Osteocyte (in vitro differentiated cells): ENCODE measurements at regions not wholly inside any gene's neighbourhood (a gene's known extent, or its start where the extent isn't known, plus 50 kb on each side); places are given as distances from the start of the nearest gene placed in this dataset.
"Not testable (repeated sequence)": the region's sequence is repeated elsewhere in the genome, so short reads cannot be mapped to it uniquely, and the experiment has no call there.

ENCODE experiments used
- DNase-seq: peaks from one replicate; pipeline ENCODE4 v3.0.0; 2021; ENCODE audit warnings: mixed read lengths; ENCODE audit not compliant: unreplicated experiment; ENCODE audit errors: extremely low spot score
- H3K27ac Mint-ChIP-seq: one replicate; pipeline ENCODE4 v1.8.0; 2021; ENCODE audit warnings: mild to moderate bottlenecking, mixed read lengths; ENCODE audit not compliant: unreplicated experiment
- H3K27me3 Mint-ChIP-seq: one replicate; pipeline ENCODE4 v1.8.0; 2021; ENCODE audit warnings: mixed read lengths; ENCODE audit not compliant: unreplicated experiment
- H3K36me3 Mint-ChIP-seq: one replicate; pipeline ENCODE4 v1.8.0; 2021; ENCODE audit warnings: mixed read lengths; ENCODE audit not compliant: unreplicated experiment
- H3K4me1 Mint-ChIP-seq: one replicate; pipeline ENCODE4 v1.8.0; 2021; ENCODE audit warnings: mixed read lengths; ENCODE audit not compliant: unreplicated experiment
- H3K4me3 Mint-ChIP-seq: one replicate; pipeline ENCODE4 v1.8.0; 2021; ENCODE audit warnings: mild to moderate bottlenecking, moderate library complexity, mixed read lengths; ENCODE audit not compliant: unreplicated experiment
- H3K9me3 Mint-ChIP-seq: one replicate; pipeline ENCODE4 v1.8.0; 2021; ENCODE audit warnings: mixed read lengths; ENCODE audit not compliant: unreplicated experiment
- CTCF ChIP-seq: fragments of 200-600 bp; sonication (generic); IDR thresholded peaks from 2 replicates; pipeline ENCODE4 v1.5.0; 2021; ENCODE audit warnings: antibody characterized with exemption, mild to moderate bottlenecking, moderate library complexity

GRCh38 chr14:97143456-97143855 is 346.3 kb downstream of the VRK1 start:
- no peaks in the 10 kb centered on the region for H3K36me3 Mint-ChIP-seq
- H3K27ac Mint-ChIP-seq = no peak overlapping the region
- no peak overlapping the region for H3K4me3 Mint-ChIP-seq
- DNase-seq = no peak
- H3K9me3 Mint-ChIP-seq = peaks cover 27% of the 10 kb centered on the region
- no peak for TF ChIP-seq CTCF
- no peaks in the 10 kb centered on the region for H3K4me1 Mint-ChIP-seq
- no peaks in the 10 kb centered on the region for H3K27me3 Mint-ChIP-seq

GRCh38 chr14:97148021-97148420 is 350.8 kb downstream of the VRK1 start:
- H3K27me3 Mint-ChIP-seq, H3K27ac Mint-ChIP-seq, H3K4me3 Mint-ChIP-seq, H3K36me3 Mint-ChIP-seq, H3K4me1 Mint-ChIP-seq, DNase-seq, H3K9me3 Mint-ChIP-seq: not testable (repeated sequence)

- no peak for TF ChIP-seq CTCF
- Mint-ChIP-seq H3K27me3 (no peaks in the 10 kb centered on the region), H3K36me3 (no peaks in the 10 kb centered on the region), H3K4me3 (no peak overlapping the region), H3K4me1 (no peaks in the 10 kb centered on the region), H3K27ac (no peak overlapping the region), H3K9me3 (peaks cover 5% of the 10 kb centered on the region)
- no peak for DNase-seq
Measured at GRCh38 chr14:97149775-97150174, 352.6 kb downstream of the VRK1 start.

- no peak for TF ChIP-seq CTCF
- Mint-ChIP-seq H3K27ac (no peak overlapping the region), H3K4me3 (no peak overlapping the region), H3K27me3 (no peaks in the 10 kb centered on the region), H3K4me1 (no peaks in the 10 kb centered on the region), H3K36me3 (no peaks in the 10 kb centered on the region), H3K9me3 (peaks cover 23% of the 10 kb centered on the region)
- DNase-seq = no peak
Measured at GRCh38 chr14:97153527-97153926, 356.3 kb downstream of the VRK1 start.

GRCh38 chr14:97155320-97155719 is 358.1 kb downstream of the VRK1 start:
- no peak overlapping the region for H3K27ac Mint-ChIP-seq
- H3K36me3 Mint-ChIP-seq = no peaks in the 10 kb centered on the region
- no peak for TF ChIP-seq CTCF
- peaks cover 35% of the 10 kb centered on the region for H3K9me3 Mint-ChIP-seq
- no peak overlapping the region for H3K4me3 Mint-ChIP-seq
- no peak for DNase-seq
- H3K27me3 Mint-ChIP-seq = no peaks in the 10 kb centered on the region
- H3K4me1 Mint-ChIP-seq = no peaks in the 10 kb centered on the region

- H3K27ac Mint-ChIP-seq = no peak overlapping the region
- H3K36me3 Mint-ChIP-seq = no peaks in the 10 kb centered on the region
- H3K9me3 Mint-ChIP-seq = peaks cover 38% of the 10 kb centered on the region
- TF ChIP-seq CTCF = no peak
- no peak for DNase-seq
- H3K27me3 Mint-ChIP-seq = no peaks in the 10 kb centered on the region
- no peak overlapping the region for H3K4me3 Mint-ChIP-seq
- H3K4me1 Mint-ChIP-seq = no peaks in the 10 kb centered on the region
Measured at GRCh38 chr14:97155814-97156213, 358.6 kb downstream of the VRK1 start.
